H1 (cell line): ENCODE measurements at regions not wholly inside any gene's neighbourhood (a gene's known extent, or its start where the extent isn't known, plus 50 kb on each side); places are given as distances from the start of the nearest gene placed in this dataset.

Experiments used
- CTCF ChIA-PET: fragments of 300-600 bp; sonication (Branson Sonifier 250); formaldehyde crosslinking; loops from one replicate; lab custom pipeline; 2021; ENCODE audit not compliant: partially characterized antibody; lab: Charles Lee
- POLR2A ChIA-PET: fragments of 300-600 bp; sonication (Branson Sonifier 250); formaldehyde crosslinking; loops from one replicate; lab custom pipeline; 2021; ENCODE audit warnings: inconsistent platforms; ENCODE audit not compliant: partially characterized antibody; lab: Charles Lee
- DNase-seq, 2 experiments: peaks; one replicate each; pipeline versions ENCODE4 v3.0.0 to v3.0.0-alpha.2; 2010 to 2022; ENCODE audit warnings: low spot score in 2 of 2, low read depth in 1 of 2, mixed read lengths in 1 of 2
- FAIRE-seq: peaks from 2 replicates; lab custom pipeline; 2011; peaks lifted over from hg19 to GRCh38; lab: Jason Lieb, UNC
- H2AFZ ChIP-seq: 2 replicates; pipeline ENCODE4 v1.8.1; 2012; ENCODE audit warnings: low read length, inconsistent platforms
- H2AK5ac ChIP-seq: 2 replicates; pipeline ENCODE4 v1.6.1; 2013; ENCODE audit warnings: low read depth, low read length
- H2BK120ac ChIP-seq: replicated peaks from 2 replicates; pipeline ENCODE3; 2013; ENCODE audit warnings: low read depth, low read length, inconsistent platforms
- H2BK12ac ChIP-seq: 2 replicates; pipeline ENCODE4 v1.6.1; 2013; ENCODE audit warnings: low read depth, low read length
- H2BK15ac ChIP-seq: 2 replicates; pipeline ENCODE4 v1.6.1; 2013; ENCODE audit warnings: low read length
- H2BK20ac ChIP-seq: 2 replicates; pipeline ENCODE4 v1.6.1; 2013; ENCODE audit warnings: low read length
- H2BK5ac ChIP-seq: 2 replicates; pipeline ENCODE4 v1.6.1; 2013; ENCODE audit warnings: low read depth, low read length
- H3K14ac ChIP-seq: 2 replicates; pipeline ENCODE4 v1.6.1; 2013; ENCODE audit warnings: inconsistent platforms; ENCODE audit not compliant: insufficient read length
- H3K18ac ChIP-seq: 2 replicates; pipeline ENCODE4 v1.6.1; 2013; ENCODE audit warnings: low read length; ENCODE audit errors: extremely low read depth
- H3K23ac ChIP-seq: 2 replicates; pipeline ENCODE4 v1.6.1; 2013; ENCODE audit warnings: inconsistent platforms; ENCODE audit not compliant: insufficient read length
- H3K23me2 ChIP-seq: 2 replicates; pipeline ENCODE4 v1.6.1; 2013; ENCODE audit warnings: low read depth, low read length
- H3K27ac ChIP-seq: 2 replicates; pipeline ENCODE4 v1.6.1; 2011; ENCODE audit warnings: low read depth, low read length, inconsistent platforms
- H3K27me3 ChIP-seq, 4 experiments: replicated peaks in 1 of 4; 1 replicate in 1 of 4; 2 replicates in 3 of 4; pipeline versions ENCODE4 v1.6.1 to v1.8.1; 2011 to 2013; ENCODE audit warnings: low read length in 3 of 4, mild to moderate bottlenecking in 3 of 4, inconsistent platforms in 2 of 4, mixed read lengths in 2 of 4, moderate library complexity in 1 of 4; ENCODE audit not compliant: control insufficient read depth in 3 of 4, insufficient read depth in 3 of 4; ENCODE audit errors: extremely low read depth in 1 of 4
- H3K36me3 ChIP-seq, 4 experiments: 2 replicates each; pipeline versions ENCODE4 v1.6.1 to v1.8.1; 2011 to 2013; ENCODE audit warnings: mild to moderate bottlenecking in 4 of 4, low read length in 3 of 4, moderate library complexity in 2 of 4, control low read depth in 1 of 4, inconsistent platforms in 1 of 4; ENCODE audit not compliant: insufficient read depth in 4 of 4, control insufficient read depth in 2 of 4
- H3K4ac ChIP-seq: replicated peaks from 2 replicates; pipeline ENCODE3; 2013; ENCODE audit warnings: low read length, low read depth, mixed read lengths, inconsistent platforms; ENCODE audit not compliant: insufficient read length
- H3K4me1 ChIP-seq, 4 experiments: replicated peaks in 1 of 4; 1 replicate in 1 of 4; 2 replicates in 3 of 4; pipeline versions ENCODE4 v1.6.1 to v1.8.1; 2011 to 2013; ENCODE audit warnings: low read length in 3 of 4, inconsistent platforms in 2 of 4, mixed read lengths in 1 of 4; ENCODE audit not compliant: insufficient read depth in 4 of 4, control insufficient read depth in 3 of 4
- H3K4me2 ChIP-seq, 2 experiments: 2 replicates each; pipeline versions ENCODE4 v1.6.1 to v1.8.1; 2011 to 2013; ENCODE audit warnings: low read depth in 2 of 2, low read length in 2 of 2, control low read depth in 1 of 2, inconsistent platforms in 1 of 2, mild to moderate bottlenecking in 1 of 2; ENCODE audit not compliant: insufficient read depth in 1 of 2
- H3K4me3 ChIP-seq, 4 experiments: fragments of 200-600, 300-600 bp in 1 of 4; sonication (generic), shearing (Covaris generic), sonication (Bioruptor Twin) in 1 of 4; 2 replicates each; pipeline versions ENCODE4 v1.5.1 to v1.8.1; 2011 to 2016; ENCODE audit warnings: low read length in 4 of 4, low read depth in 3 of 4, control low read depth in 2 of 4, inconsistent platforms in 2 of 4, mild to moderate bottlenecking in 2 of 4, mixed read lengths in 1 of 4, moderate library complexity in 1 of 4; ENCODE audit not compliant: insufficient read depth in 2 of 4; ENCODE audit errors: extremely low read depth in 1 of 4
- H3K56ac ChIP-seq: replicated peaks from 2 replicates; pipeline ENCODE3; 2013; ENCODE audit warnings: low read depth, mild to moderate bottlenecking, mixed read lengths, low read length, inconsistent platforms; ENCODE audit not compliant: insufficient read length
- H3K79me1 ChIP-seq: 2 replicates; pipeline ENCODE4 v1.6.1; 2013; ENCODE audit warnings: low read depth, low read length, control low read depth
- H3K79me2 ChIP-seq, 2 experiments: 2 replicates each; pipeline versions ENCODE4 v1.6.1 to v1.8.1; 2012 to 2013; ENCODE audit warnings: low read length in 2 of 2, mild to moderate bottlenecking in 2 of 2, inconsistent platforms in 1 of 2; ENCODE audit not compliant: insufficient read depth in 2 of 2, control insufficient read depth in 1 of 2
- H3K9ac ChIP-seq, 4 experiments: replicated peaks in 1 of 4; 1 replicate in 1 of 4; 2 replicates in 3 of 4; pipeline versions ENCODE4 v1.6.1 to v1.8.1; 2011 to 2013; ENCODE audit warnings: low read depth in 3 of 4, low read length in 3 of 4, control low read depth in 2 of 4, mild to moderate bottlenecking in 2 of 4, moderate library complexity in 2 of 4, inconsistent platforms in 1 of 4; ENCODE audit errors: extremely low read depth in 1 of 4
- H3K9me3 ChIP-seq, 2 experiments: 2 replicates each; pipeline versions ENCODE4 v1.6.1 to v1.8.1; 2012 to 2013; ENCODE audit warnings: mild to moderate bottlenecking in 2 of 2, moderate library complexity in 2 of 2, control low read depth in 1 of 2, inconsistent platforms in 1 of 2, low read depth in 1 of 2, low read length in 1 of 2, mixed read lengths in 1 of 2; ENCODE audit not compliant: insufficient read depth in 2 of 2
- H4K20me1 ChIP-seq, 2 experiments: replicated peaks in 1 of 2; 2 replicates each; pipeline versions ENCODE3 to v1.8.1; 2011 to 2013; ENCODE audit warnings: inconsistent platforms in 2 of 2, low read length in 2 of 2, mild to moderate bottlenecking in 1 of 2; ENCODE audit not compliant: insufficient read depth in 2 of 2, control insufficient read depth in 1 of 2
- H4K5ac ChIP-seq: 2 replicates; pipeline ENCODE4 v1.6.1; 2013; ENCODE audit warnings: low read length, low read depth, mixed read lengths, inconsistent platforms; ENCODE audit not compliant: insufficient read length
- H4K8ac ChIP-seq: 2 replicates; pipeline ENCODE4 v1.8.0; 2013; ENCODE audit warnings: mild to moderate bottlenecking, moderate library complexity, low read length, inconsistent platforms; ENCODE audit not compliant: insufficient read depth; ENCODE audit errors: extremely low read depth
- H4K91ac ChIP-seq: replicated peaks from 2 replicates; pipeline ENCODE3; 2013; ENCODE audit warnings: low read length, mixed read lengths, inconsistent platforms; ENCODE audit not compliant: insufficient read length
- BRCA1 ChIP-seq: IDR thresholded peaks from 2 replicates; pipeline ENCODE4 v1.6.1; 2012; ENCODE audit warnings: low read depth, low read length, improper control_type of control experiment
- TEAD4 ChIP-seq: IDR thresholded peaks from 2 replicates; pipeline ENCODE4 v1.6.1; 2012; ENCODE audit warnings: low read depth, low read length, inconsistent platforms, mixed read lengths
- WGBS, 2 experiments: shearing (Covaris generic) in 1 of 2; methylation state at CpG; one replicate each; pipeline versions ENCODE4 v1.1.6 to v1.1.7; 2013 to 2015; ENCODE audit warnings: low lambda C conversion rate in 2 of 2, mixed read lengths in 2 of 2, inconsistent platforms in 1 of 2, low coverage in 1 of 2, missing lambda C conversion rate in 1 of 2; ENCODE audit not compliant: insufficient replicate concordance in 2 of 2, insufficient coverage in 1 of 2, insufficient read length in 1 of 2; ENCODE audit errors: extremely low coverage in 1 of 2, missing lambda C conversion rate in 1 of 2; 5-methylcytosine and 5-hydroxymethylcytosine counted together

- Histone ChIP-seq H3K56ac (no peak overlapping the region), H3K4me2 (peak overlapping the region in 1 of 2 experiments; percentile 18; a peak in 1 of 4 replicates), H3K36me3 (no peaks in the 10 kb centered on the region), H3K9me3 (no peaks in the 10 kb centered on the region), H2BK20ac (no peak overlapping the region), H3K27ac (no peak overlapping the region), H3K9ac (no peak overlapping the region), H2BK120ac (no peak overlapping the region), H3K23ac (no peak overlapping the region), H3K18ac (no peak overlapping the region), H3K14ac (no peak overlapping the region), H3K79me1 (no peaks in the 10 kb centered on the region), H4K20me1 (no peaks in the 10 kb centered on the region), H3K4me1 (peaks cover 0 to 6% (median 4%) of the 10 kb centered on the region in 4 experiments; a peak in 5 of 7 replicates), H4K8ac (no peak overlapping the region), H2BK12ac (no peak overlapping the region; the same call in 1 of the 2 replicates), H2AFZ (0 out of 2 replicates have a peak overlapping the region, but pooled peaks have one; percentile 68), H2BK15ac (no peak overlapping the region), H3K27me3 (no peaks in the 10 kb centered on the region), H3K4ac (no peak overlapping the region), H2BK5ac (no peak overlapping the region), H2AK5ac (no peak overlapping the region), H3K79me2 (no peaks in the 10 kb centered on the region), H3K23me2 (no peaks in the 10 kb centered on the region; the same call in 1 of the 2 replicates), H4K5ac (no peak overlapping the region), H3K4me3 (no peak overlapping the region), H4K91ac (no peak overlapping the region)
- WGBS, 2 experiments: 42% methylated on average over 7 of the region's 7 CpGs; no CpG with 5 or more reads in 1 of the 2 experiments
- peak; percentile 62 for FAIRE-seq
- no peak for TF ChIP-seq BRCA1
- TF ChIP-seq TEAD4: peak; percentile 87
- DNase-seq: no peak
- ChIA-PET POLR2A (no interaction called here), CTCF (no interaction called here)
These were observed 58.7 kb upstream of the ACAN start for GRCh38 chr15:88744548-88745020.
